ENCODE measurements at regions not wholly inside any gene's neighbourhood (a gene's known extent, or its start where the extent isn't known, plus 50 kb on each side); places are given as distances from the start of the nearest gene placed in this dataset.
"Not testable (repeated sequence)": the region's sequence is repeated elsewhere in the genome, so short reads cannot be mapped to it uniquely, and the experiment has no call there.

DNA sequence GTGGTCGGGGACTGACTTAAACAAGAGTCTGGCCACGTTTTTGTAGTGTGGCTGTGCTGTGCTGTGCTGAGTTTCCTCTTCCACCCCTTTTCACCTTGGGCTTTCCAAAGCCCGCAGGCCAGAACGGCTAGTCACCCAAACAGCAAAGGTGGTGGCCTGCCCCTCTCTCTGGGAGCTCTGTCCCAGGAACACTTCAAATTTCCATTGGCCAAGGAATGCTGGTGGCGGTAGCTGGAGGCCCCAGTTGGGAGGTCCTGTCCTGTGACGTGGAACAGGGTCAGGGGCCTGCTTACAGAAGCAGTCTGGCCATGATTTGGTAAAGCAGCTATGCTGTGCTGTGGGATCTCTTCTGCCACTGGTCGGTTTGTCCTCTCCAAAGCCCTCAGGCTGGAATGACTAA is 628.1 kb upstream of the DEFB115 start:
- FAIRE-seq; H3K27ac ChIP-seq (ENCODE audit: insufficient read depth, low read depth, low read length); CTCF ChIA-PET; H2AFZ ChIP-seq (ENCODE audit: low read depth, low read length); H3K9me1 ChIP-seq (replicated peaks; ENCODE audit: control insufficient read depth, extremely low read depth, insufficient read depth, low read length); H3K9ac ChIP-seq (replicated peaks; ENCODE audit: extremely low read depth, insufficient read depth, low read length); dilution Hi-C loops (cut with MboI; ENCODE audit: extremely low pct_ligation_motif_present, low sequenced_read_pairs); H3K27me3 ChIP-seq (ENCODE audit: control insufficient read depth in 2 of 2, insufficient read depth in 2 of 2, low read length in 2 of 2); BruUV-seq (replicated peaks); H3K4me3 ChIP-seq (replicated peaks in 1 of 3; ENCODE audit: insufficient read depth in 1 of 3, low read depth in 1 of 3, low read length in 3 of 3); H3K4me1 ChIP-seq (ENCODE audit: control insufficient read depth, extremely low read depth, insufficient read depth, low read length); H3K79me2 ChIP-seq (ENCODE audit: control insufficient read depth, insufficient read depth, low read length); intact Hi-C loops (cut with micrococcal nuclease); H4K20me1 ChIP-seq (replicated peaks; ENCODE audit: control insufficient read depth, extremely low read depth, insufficient read depth, low read length); H3K4me2 ChIP-seq (ENCODE audit: insufficient read depth, low read length); POLR2A ChIA-PET; H3K36me3 ChIP-seq (ENCODE audit: control insufficient read depth in 2 of 2, extremely low read depth in 1 of 2, insufficient read depth in 2 of 2, low read length in 2 of 2); DNase-seq (ENCODE audit: low read depth, low spot score); H3K9me3 ChIP-seq (replicated peaks; ENCODE audit: control insufficient read depth, insufficient read depth, low read length): not testable (repeated sequence)

- Histone ChIP-seq H3K79me2 (ENCODE audit: control insufficient read depth, insufficient read depth, low read length) (no peaks in the 10 kb centered on the region), H3K4me2 (ENCODE audit: insufficient read depth, low read length) (no peak overlapping the region), H3K4me3 (replicated peaks in 1 of 3; ENCODE audit: insufficient read depth in 1 of 3, low read depth in 1 of 3, low read length in 3 of 3) (no peak overlapping the region), H3K27ac (ENCODE audit: insufficient read depth, low read depth, low read length) (no peak overlapping the region), H2AFZ (ENCODE audit: low read depth, low read length) (no peak overlapping the region), H3K4me1 (ENCODE audit: control insufficient read depth, extremely low read depth, insufficient read depth, low read length) (no peaks in the 10 kb centered on the region), H3K36me3 (ENCODE audit: control insufficient read depth in 2 of 2, extremely low read depth in 1 of 2, insufficient read depth in 2 of 2, low read length in 2 of 2) (no peaks in the 10 kb centered on the region), H3K9me3 (replicated peaks; ENCODE audit: control insufficient read depth, insufficient read depth, low read length) (peaks cover 5% of the 10 kb centered on the region), H3K9me1 (replicated peaks; ENCODE audit: control insufficient read depth, extremely low read depth, insufficient read depth, low read length) (no peaks in the 10 kb centered on the region), H3K9ac (replicated peaks; ENCODE audit: extremely low read depth, insufficient read depth, low read length) (no peak overlapping the region), H3K27me3 (ENCODE audit: control insufficient read depth in 2 of 2, insufficient read depth in 2 of 2, low read length in 2 of 2) (no peaks in the 10 kb centered on the region), H4K20me1 (replicated peaks; ENCODE audit: control insufficient read depth, extremely low read depth, insufficient read depth, low read length) (no peaks in the 10 kb centered on the region)
- dilution Hi-C loops (cut with MboI; ENCODE audit: extremely low pct_ligation_motif_present, low sequenced_read_pairs) (no loop called here), intact Hi-C loops (cut with micrococcal nuclease) (no loop called here)
- no TSS peak for BruUV-seq (replicated peaks)
- TF ChIP-seq MYC (IDR thresholded peaks at IDR 0.05; ENCODE audit: low read depth, low read length) = no peak
- TF ChIP-seq, protein P1, sequence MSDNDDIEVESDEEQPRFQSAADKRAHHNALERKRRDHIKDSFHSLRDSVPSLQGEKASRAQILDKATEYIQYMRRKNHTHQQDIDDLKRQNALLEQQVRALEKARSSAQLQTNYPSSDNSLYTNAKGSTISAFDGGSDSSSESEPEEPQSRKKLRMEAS (IDR thresholded peaks at IDR 0.05; ENCODE audit: insufficient read depth, insufficient read length) = no peak
- TF ChIP-seq JUN (IDR thresholded peaks at IDR 0.05; ENCODE audit: borderline replicate concordance, insufficient read depth, insufficient read length, low read depth) = no peak
- no peak for TF ChIP-seq FOS (IDR thresholded peaks at IDR 0.05; ENCODE audit: borderline replicate concordance, insufficient read depth, low read length)
- no peak for TF ChIP-seq EZH2 (IDR thresholded peaks at IDR 0.05; ENCODE audit: borderline replicate concordance, low read depth, low read length, severe bottlenecking)
- TF ChIP-seq POLR2A (IDR thresholded peaks at IDR 0.05; ENCODE audit: low read depth, low read length) = no peak
- no peak for FAIRE-seq
- ChIA-PET CTCF (no interaction called here), POLR2A (no interaction called here)
- DNase-seq (ENCODE audit: low read depth, low spot score) = no peak
These were observed 626.7 kb upstream of the DEFB115 start for GRCh38 chr20:30630761-30631160.

- dilution Hi-C loops (cut with MboI; ENCODE audit: extremely low pct_ligation_motif_present, low sequenced_read_pairs); BruUV-seq (replicated peaks): not testable (repeated sequence)
These were observed 626.1 kb upstream of the DEFB115 start for GRCh38 chr20:30631261-30631789.

More at GRCh38 chr20:30631261-30631789, 626.1 kb upstream of the DEFB115 start:
- H3K4me3 ChIP-seq (replicated peaks in 1 of 3; ENCODE audit: insufficient read depth in 1 of 3, low read depth in 1 of 3, low read length in 3 of 3); H4K20me1 ChIP-seq (replicated peaks; ENCODE audit: control insufficient read depth, extremely low read depth, insufficient read depth, low read length); POLR2A ChIA-PET; H3K27ac ChIP-seq (ENCODE audit: insufficient read depth, low read depth, low read length); H3K9ac ChIP-seq (replicated peaks; ENCODE audit: extremely low read depth, insufficient read depth, low read length); FAIRE-seq; intact Hi-C loops (cut with micrococcal nuclease); H3K27me3 ChIP-seq (ENCODE audit: control insufficient read depth in 2 of 2, insufficient read depth in 2 of 2, low read length in 2 of 2); H2AFZ ChIP-seq (ENCODE audit: low read depth, low read length); DNase-seq (ENCODE audit: low read depth, low spot score); H3K79me2 ChIP-seq (ENCODE audit: control insufficient read depth, insufficient read depth, low read length); CTCF ChIA-PET; H3K4me1 ChIP-seq (ENCODE audit: control insufficient read depth, extremely low read depth, insufficient read depth, low read length); H3K36me3 ChIP-seq (ENCODE audit: control insufficient read depth in 2 of 2, extremely low read depth in 1 of 2, insufficient read depth in 2 of 2, low read length in 2 of 2); H3K9me3 ChIP-seq (replicated peaks; ENCODE audit: control insufficient read depth, insufficient read depth, low read length); H3K4me2 ChIP-seq (ENCODE audit: insufficient read depth, low read length); H3K9me1 ChIP-seq (replicated peaks; ENCODE audit: control insufficient read depth, extremely low read depth, insufficient read depth, low read length): not testable (repeated sequence)

Data from endothelial cell of umbilical vein (primary cell).